Esophagus mucosa (tissue), 1 donor: ENCODE measurements at regions not wholly inside any gene's neighbourhood (a gene's known extent, or its start where the extent isn't known, plus 50 kb on each side); places are given as distances from the start of the nearest gene placed in this dataset.
"Not testable (repeated sequence)": the region's sequence is repeated elsewhere in the genome, so short reads cannot be mapped to it uniquely, and the experiment has no call there.

Experiments
- ATAC-seq: fragments of 200-7000 bp; cut with Tn5 transposase; one replicate; pipeline ENCODE4 v1.9.1; 2020
- donor health status: DM: yes; HTN: yes; CAD: no.

DNA sequence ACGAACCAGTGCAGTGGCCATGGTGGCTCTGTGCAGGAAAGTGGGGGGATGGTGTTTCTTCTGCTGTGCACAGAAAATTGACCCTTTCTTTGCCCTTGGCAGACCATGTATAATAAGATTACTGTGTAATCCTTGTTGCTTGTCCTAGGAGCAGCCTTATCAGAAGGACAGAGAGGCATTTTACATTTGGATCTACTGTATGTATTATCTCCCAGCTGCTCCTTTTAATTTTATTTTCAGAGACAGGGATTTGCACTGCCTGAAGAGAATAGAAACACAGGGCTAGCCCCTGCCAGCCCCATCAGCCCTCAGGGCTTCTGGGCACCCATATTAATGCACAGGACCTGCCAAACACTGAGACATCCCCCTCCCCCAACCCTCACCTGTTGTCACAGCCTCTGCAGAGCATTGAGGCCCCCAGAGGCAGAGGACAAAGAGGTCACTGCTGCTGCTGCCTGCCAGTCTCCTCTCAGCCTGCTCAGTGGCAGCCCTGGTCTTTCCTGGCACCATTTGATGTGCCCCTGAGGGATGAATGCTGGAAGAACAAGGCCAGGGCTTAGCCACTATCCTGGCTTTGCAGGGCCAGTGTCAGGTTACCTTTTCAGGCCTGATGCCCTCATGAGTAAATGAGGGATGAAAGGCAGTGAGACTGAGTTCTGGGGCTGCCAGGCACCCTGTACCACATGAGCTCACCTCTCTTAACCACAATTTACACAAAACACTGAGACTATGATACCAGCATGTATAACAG, 533.4 kb downstream of the NTRK3 start:
- ATAC-seq = no peak

- ATAC-seq = no peak
Observed at GRCh38 chr15:87720235-87720634, 536.3 kb downstream of the NTRK3 start.

DNA sequence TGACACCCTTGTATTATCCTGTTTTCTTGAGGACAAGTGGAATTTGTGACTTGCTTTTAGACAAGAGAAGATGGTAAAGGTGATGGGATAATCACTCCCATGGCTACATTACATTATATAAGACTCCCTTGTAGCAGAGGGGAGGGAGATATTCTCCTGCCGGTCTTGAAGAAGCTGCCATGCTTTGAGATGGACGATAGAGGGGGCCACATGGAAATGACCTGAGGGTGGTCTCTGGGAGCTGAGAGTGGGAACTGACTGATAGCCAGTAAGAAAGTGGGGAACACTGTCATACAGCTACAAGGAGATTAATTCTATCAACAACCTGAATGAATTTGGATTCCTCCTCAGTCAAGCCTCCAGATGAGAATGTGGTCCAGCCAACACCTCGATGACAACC, 540.1 kb downstream of the NTRK3 start:
- ATAC-seq = no peak

DNA sequence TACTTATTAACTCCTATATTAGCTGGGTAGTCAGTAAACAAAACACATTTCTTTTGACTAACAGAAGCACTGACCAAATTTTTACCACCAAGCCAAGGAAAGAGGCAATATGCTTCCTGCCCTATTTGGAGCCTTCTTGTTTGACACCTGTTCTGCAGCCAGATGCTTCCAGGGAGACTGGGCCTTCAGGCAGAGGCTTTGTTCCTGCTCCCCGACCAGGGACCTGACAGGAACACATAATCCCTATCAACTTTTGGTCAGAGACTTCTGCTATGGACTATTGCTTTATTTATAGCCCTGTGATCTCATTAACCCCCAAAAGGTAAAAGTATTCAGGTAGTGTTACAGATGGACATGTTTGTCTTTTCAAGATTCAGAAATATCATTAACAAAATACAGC, 541.3 kb downstream of the NTRK3 start:
- ATAC-seq = no peak

DNA sequence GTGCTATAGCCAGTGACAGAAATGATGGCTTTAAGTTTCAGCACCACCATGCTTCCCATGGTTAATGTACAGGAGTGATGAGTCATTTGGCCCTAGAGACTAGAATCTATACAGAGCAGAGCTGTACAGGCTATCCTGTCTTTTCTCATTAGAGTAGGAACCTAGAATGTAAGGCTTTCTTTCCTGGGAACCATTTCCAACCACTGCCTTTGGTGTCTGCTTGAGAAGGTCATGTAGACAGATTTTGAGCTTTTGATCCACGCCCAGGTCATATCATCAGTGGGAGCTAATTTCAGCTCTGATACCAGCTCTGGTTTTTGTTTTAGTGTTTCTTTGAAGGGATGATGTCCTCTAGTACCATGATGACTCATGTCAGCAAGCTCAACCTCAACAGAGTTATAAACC, 543.1 kb downstream of the NTRK3 start:
- ATAC-seq = no peak

DNA sequence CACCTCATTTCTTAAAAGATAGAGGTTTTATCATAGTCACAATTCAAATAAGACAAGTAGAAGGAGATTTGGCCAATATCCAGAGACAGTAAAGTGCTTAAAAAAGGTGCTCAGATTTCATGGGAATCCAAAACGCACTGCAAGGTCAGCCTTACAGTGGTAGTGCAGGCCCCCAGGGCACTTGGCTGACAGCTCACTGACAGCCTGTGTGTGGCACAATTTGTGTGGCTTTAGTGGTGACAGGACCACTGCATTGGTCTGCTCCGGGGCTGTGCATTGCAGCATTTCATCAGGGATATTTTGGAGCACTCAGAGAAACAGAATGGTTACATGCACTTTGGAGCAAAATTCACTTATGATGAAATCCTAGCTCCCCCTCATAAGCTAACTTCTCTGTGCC, 544.3 kb downstream of the NTRK3 start:
- ATAC-seq = no peak

DNA sequence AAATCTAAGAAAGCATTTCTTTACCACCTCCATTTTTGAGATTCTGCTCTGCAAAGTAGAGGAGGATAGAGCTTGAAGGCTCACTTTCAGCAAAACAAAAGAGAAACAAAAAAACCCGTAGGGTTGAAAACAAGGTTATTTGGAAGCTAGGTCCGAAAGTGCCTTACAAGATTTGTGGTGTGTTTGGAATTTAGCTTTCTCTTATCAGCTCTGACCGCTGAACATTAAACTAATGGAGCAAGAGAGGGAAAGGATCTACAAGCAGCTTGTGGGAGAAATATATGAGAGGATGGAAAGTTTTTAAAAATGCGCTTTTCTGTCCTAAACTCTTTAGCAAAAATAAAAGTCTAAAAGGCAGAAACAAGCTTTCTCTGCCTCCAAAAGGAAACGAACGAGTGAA, 545.5 kb downstream of the NTRK3 start:
- no peak for ATAC-seq

- ATAC-seq = no peak
Observed at GRCh38 chr15:87710406-87710805, 546.1 kb downstream of the NTRK3 start.

DNA sequence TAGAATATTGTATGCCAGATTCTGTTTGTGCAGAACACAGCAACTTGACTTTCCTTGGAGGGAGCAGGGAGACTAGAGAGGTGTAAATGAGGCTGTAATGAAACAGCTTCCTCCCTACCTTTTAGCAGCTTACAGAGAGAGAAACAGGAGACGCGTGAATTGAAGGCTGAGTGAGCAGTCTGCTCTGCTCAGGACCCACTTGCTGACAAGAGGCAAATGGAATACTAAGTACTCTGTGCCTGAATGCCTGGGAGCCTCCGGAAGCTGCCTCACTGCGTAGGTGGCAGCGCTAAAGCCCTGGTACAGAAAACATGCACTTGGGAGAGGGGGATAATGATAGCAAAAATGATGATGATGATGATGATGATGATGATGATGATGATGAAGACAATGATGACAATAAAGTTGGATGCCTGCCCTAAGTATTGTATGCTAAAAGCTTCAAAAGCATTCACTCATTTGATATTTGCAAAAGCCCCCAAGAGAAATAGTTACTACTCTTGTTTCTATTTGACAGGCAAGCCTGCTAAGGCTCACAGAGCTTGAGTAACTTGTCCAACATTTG, 548.9 kb downstream of the NTRK3 start:
- no peak for ATAC-seq

DNA sequence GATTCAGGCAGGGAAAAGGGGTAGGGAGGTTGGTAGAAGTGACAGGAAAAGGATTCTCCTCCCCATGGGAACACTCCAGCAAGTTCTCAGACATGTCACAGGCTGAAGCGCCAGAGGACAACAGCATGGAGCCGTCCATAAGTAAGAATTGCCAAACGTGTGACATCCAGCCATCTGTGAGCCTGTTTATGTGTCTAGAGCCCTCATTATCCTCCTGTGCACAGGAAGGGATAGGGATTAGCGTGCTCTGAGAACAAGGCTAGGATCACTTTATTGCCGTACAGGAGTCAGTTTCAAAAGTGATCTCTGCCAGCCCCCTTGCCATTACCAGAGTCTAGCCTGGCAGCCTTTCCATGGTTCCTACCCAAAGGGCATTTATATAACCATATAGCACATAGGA, 549.5 kb downstream of the NTRK3 start:
- no peak for ATAC-seq

GRCh38 chr15:87706001-87706400, 550.5 kb downstream of the NTRK3 start:
- no peak for ATAC-seq

DNA sequence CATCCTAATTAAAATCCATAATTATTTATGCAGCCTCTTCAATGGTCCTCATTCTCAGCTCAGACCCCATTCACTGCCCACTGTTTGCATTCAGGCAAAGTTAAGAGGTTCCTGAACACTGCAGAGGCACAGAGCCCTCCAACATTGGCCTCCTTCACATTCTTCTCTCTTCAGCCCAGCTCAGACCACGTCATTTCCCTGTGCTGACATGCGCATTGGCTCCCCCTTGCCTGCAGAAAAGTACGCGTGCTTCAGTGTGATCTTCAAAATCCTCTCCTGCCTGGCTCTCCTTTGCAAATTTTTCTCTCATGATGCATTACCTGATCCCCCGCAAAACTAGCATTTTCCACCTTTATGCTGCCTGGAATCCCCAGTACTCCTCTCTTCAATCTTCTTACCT, 552.3 kb downstream of the NTRK3 start:
- ATAC-seq = no peak

- ATAC-seq = no peak
Observed at GRCh38 chr15:87703327-87704111, 553.0 kb downstream of the NTRK3 start.

DNA sequence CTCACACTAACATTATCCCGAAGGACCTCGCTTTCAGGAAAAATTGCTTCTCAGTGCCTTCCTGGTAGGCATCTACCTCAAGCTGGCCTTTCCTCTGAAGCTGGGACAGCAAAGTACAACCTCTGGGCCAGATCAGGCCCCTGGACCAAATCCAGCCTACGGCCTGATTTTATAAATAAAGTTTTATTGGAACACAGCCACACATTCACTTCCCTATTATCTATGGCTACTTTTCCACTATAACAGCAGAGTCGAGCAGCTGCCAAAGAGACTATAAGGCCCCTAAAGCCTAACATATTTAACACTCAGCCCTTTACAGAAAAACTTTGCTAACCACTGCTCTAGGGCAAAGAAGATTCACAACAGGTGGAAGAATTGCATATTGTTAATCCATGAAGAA, 554.3 kb downstream of the NTRK3 start:
- no peak for ATAC-seq

DNA sequence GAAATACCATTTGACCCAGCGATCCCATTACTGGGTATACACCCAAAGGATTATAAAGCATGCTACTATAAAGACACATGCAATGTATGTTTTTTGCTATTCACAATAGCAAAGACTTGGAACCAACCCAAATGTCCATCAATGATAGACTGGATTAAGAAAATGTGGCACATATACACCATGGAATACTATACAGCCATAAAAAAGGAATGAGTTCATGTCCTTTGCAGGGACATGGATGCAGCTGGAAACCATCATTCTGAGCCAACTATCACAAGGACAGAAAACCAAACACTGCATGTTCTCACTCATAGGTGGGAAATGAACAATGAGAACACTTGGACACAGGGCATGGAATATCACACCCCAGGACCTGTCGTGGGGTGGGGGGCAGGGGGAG, 558.1 kb downstream of the NTRK3 start:
- not testable (repeated sequence) for ATAC-seq

GRCh38 chr15:87689716-87690115, 566.8 kb downstream of the NTRK3 start:
- ATAC-seq = no peak

DNA sequence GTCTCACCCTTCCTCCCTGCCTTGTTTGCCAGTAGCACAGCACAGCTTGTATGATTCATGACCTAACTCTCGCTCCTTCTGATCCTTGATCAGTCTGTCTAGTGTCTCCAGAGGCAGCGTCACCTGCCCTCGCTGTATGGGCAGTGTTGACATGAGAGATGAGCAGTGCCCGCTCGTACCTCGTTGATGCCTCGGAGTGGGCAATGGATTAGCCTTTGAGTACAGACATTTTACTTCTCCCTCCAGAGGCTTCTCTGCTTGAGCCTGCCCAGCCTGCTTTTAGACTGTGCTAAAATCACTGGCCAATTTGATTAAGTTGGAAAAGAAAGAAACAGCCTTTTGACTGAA, 569.0 kb downstream of the NTRK3 start:
- ATAC-seq = no peak

- ATAC-seq = no peak
Observed at GRCh38 chr15:87686841-87687522, 569.6 kb downstream of the NTRK3 start.

DNA sequence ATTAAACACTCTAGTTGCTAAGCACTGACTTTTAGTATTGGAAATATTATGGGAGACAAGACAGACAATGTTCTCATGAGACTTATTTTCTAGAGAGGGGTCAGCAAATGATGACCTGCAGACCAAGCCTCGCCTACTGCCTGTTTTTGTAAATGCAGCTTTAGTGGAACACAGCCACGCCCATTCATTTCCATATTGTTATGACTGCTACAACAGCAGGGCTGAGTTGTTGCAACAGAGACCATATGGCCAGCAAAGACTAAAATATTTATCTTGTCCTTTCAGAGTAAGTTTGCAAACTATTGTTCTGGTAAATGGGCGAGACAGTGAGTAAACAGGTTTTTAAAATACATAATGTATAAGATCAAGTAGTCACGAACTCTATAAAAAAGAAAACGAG, 570.2 kb downstream of the NTRK3 start:
- no peak for ATAC-seq

DNA sequence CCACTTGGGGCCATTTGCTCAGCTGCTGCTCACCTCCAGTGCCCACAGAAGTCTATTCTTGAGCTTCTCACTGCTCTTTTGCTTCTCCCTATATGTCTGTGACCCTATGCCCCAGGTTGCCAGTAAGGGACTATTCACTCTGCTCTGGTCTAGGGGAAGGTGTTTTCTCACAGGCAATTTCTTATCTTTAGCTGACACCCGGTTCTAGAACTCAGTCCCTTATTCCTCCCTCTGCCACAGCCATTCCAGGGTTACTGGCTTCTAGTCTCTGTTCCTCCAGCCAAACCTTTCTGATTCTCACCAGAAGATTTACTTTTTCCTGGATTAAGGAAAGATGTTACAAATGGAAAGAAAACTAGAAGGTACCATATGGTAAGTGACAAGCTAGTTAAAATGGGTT, 574.0 kb downstream of the NTRK3 start:
- no peak for ATAC-seq

GRCh38 chr15:87681104-87681503, 575.4 kb downstream of the NTRK3 start:
- no peak for ATAC-seq

DNA sequence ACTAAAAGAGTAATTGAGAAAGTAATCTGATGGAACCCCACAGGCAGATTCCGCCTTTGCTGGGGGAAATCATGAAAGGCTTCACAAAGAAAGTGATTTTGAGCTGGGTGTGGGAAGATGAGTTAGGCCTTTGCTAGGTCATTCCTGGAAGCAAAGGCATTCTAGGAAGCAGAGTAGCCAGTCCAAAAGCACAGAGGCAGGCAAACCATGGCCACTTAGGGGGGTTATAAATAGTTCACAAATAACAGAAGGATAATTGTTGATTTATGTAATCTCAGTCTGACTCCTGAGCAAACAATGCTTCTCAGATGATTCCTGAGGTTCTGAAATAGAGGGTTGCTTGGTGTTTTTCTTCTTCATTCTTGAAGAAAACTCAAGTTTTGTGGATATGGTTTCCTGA, 576.3 kb downstream of the NTRK3 start:
- no peak for ATAC-seq

GRCh38 chr15:87675271-87675670, 581.3 kb downstream of the NTRK3 start:
- ATAC-seq = no peak
